T-helper 2 cell treated with Interferon-gamma antibody and Interleukin-4, amounts not matched to agents 100 ng/mL and 5 ng/mL, for 36 hours (primary cell): ENCODE measurements at regions not wholly inside any gene's neighbourhood (a gene's known extent, or its start where the extent isn't known, plus 50 kb on each side); places are given as distances from the start of the nearest gene placed in this dataset.
"Not testable (repeated sequence)": the region's sequence is repeated elsewhere in the genome, so short reads cannot be mapped to it uniquely, and the experiment has no call there.

ENCODE experiments used
- intact Hi-C: fragments of 100-400 bp; cut with micrococcal nuclease; formaldehyde crosslinking; loops from one replicate; pipeline ENCODE4 v1.15.1; 2023

DNA sequence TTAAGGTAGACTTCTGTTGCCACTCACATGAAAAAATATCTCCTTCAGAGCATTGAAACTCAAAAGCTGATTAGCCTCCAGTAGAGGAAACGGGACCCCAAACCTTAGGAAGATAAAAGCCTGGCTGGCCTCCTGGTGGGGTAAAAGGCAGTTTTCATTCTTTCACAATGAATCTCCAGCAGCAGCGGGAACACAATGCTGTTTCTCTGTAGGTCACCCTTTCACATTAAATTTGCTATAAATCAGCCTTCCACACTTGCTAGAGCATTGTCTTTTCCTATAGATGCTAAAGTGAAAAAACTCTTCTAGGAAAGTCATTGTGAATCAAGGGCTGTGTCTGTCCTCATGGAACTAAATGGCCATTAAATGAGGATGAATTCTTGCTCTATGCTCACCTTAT lies 207.3 kb upstream of the MAGEB2 start:
- intact Hi-C loops: no loop called here

DNA sequence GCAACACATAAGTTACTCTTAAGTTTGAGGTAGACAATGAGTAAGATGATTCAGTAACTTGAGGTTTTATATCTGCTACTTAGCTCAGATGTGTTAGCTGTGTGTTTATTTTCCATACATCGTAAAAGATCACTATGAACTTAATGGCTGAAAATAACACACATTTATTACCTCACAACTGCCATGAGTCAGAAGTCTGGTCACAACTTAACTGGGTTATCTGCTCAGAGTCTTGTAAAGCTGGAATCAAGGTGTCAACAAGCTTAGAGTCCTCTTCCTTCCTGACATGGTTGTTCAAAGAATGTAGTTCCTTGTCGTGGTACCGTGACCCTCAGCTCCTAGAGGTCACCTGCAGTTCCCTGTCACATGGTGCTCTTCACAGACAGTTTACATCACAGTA lies 204.9 kb upstream of the MAGEB2 start:
- intact Hi-C loops: no loop called here

DNA sequence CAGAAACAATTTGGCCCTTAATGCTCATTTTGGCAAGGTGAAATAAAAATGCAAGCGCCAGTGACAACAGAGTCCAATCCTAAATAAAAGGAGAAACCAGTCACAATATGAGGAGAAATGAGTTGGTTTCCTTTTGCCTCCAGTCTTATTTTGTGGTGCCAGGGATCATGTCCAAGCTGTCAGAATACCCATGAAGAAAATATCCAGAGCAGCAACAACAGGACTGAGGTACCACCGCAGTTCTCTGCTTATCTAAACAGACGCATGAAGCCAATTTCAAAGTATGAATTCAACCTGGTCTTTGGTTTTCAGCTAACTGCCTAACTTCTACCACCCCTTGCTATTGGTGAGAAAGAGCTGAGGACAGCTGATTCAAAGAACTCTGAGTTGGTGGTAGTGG lies 199.9 kb upstream of the MAGEB2 start:
- intact Hi-C loops: no loop called here

DNA sequence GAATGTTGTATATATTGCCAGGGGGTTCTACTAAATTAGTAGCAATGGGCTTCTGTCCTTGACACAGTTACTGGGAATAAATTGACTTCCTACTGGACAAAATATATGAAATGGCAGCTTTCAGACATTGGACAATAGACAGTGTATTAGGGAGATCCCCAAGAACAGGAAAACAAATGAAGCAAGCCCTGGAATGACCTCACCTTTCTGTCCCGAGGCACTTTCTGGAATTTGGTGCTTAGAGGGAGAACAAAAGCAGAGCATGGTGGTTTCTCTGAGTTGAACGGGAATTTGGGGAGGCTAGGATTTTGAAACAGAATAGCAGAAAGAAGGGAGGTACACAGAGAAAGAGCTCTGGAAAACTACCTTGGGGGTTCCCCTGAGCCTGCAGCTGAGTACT lies 187.7 kb upstream of the MAGEB2 start:
- intact Hi-C loops: no loop called here

DNA sequence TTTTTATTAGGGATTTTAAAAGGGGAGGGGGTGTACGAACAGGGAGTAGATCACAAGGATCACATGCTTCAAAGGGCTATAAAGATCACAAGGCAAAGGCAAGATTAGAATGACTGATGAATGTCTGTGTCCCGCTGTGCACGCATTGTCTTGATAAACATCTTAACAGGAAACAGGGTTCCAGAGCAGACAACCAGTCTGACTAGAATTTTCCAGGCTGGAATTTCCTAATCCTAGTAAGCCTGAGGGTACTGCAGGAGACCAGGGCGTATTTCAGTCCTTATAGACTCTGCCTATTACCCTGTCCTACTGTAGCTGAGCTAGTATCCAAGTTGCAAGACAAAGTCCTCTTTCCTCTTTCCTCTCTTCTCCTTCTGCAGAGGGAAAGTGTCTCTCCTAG lies 179.0 kb upstream of the MAGEB2 start:
- intact Hi-C loops: not testable (repeated sequence)

DNA sequence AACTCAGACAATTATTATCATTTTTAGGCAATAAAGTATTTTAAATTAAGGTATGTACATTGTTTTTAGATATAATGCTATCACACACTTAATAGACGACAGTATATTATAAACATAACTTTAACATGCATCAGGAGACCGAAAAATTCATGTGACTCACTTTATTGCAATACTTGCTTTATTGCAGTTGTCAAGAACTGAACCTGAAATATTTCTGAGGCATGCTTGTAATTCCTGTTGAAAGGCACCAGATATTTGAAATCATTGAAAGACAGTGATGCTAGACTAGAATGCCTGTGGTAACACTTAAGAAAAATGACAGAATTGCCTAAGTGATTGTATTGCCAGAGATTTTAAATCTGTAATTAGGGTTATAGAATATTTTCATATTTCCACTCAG lies 175.6 kb upstream of the MAGEB2 start:
- intact Hi-C loops: no loop called here

DNA sequence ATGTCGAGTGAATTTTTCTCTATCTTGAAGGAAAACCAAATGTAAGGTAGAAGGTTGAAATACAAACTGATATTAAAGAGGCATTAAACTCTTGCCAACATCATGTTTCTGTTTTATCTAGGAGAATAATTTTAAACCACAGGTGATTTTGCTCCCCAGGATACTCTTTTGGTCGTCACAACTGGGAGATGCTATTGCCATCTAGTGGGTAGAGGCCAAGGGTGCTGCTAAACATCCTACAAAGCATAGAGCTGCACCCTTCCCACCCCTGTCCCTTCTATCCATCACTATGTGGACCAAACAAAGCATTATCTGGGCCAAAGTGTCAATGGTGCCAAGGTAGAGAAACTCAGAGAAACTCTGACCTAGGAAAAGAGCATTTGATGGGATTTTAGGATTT lies 154.6 kb upstream of the MAGEB2 start:
- intact Hi-C loops: no loop called here

DNA sequence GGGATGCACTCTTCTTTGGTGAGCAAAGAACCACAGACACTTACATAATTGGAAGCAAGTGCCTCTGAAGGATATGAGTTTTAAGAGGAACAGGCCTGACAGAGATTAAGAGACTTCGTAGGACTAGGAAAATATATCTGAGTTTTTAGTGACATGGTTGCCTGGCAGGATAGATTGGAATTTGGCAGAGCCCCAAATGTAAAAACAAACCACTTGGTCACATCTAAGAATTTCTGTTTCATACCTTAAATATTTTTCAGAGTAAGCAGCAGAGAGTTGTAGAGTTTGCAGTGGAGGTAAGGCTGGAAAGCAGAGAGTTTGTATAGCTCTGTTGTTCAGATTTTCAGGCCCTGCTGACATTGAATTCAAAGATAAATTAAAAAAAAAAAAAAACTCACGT lies 150.1 kb upstream of the MAGEB2 start:
- intact Hi-C loops: no loop called here

DNA sequence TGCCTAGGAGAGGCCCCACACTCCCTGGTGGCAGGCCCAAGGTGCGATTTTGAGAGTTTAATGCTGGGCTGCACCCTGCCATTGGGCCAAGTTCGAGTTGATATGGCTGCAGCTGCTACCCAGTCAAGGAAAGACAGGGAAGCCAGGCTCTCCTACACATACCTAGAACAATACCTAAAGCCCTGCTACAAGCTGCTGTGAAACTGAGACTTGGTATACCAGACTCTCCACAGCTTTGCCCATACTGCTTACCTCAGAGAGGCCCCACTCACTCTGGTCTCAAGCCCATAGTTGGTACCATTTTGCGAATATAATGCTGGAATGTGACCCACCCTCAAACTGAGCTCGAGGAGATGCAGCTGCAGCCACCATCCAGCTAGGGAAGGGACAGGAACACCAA lies 147.7 kb upstream of the MAGEB2 start:
- intact Hi-C loops: no loop called here

DNA sequence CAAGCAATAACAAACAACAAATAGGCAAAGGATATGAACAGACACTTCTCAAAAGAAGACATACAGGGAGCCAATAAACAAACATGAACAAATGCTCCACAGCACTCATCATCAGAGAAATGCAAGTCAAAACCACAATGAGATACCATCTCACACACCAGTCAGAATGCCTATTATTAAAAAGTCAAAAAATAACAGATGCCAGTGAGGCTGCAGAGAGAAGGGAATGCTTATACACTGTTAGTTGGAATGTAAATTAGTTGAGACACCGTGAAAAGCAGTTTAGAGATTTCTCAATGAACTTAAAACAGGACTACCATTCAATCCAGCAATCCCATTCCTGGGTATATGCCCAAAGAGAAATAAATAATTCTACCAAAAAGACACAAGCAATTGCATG lies 129.8 kb upstream of the MAGEB2 start:
- intact Hi-C loops: no loop called here

DNA sequence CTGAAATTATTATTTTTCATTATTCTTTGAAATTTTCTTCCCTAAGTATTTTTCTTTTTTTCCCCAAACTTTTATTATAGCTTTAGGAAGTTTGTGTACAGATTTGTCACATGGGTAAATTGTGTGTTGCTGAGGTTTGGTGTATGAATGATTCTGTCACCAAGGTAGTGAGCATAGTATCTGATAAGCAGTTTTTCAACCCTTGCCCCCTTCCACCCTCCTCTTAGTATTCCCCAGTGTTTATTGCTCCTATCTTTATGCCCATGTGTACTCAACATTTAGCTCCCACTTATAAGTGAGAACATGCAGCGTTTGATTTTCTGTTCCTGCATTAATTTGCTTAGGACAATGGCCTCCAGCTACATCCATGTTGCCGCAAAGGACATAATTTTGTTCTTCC lies 103.9 kb upstream of the MAGEB2 start:
- intact Hi-C loops: no loop called here

DNA sequence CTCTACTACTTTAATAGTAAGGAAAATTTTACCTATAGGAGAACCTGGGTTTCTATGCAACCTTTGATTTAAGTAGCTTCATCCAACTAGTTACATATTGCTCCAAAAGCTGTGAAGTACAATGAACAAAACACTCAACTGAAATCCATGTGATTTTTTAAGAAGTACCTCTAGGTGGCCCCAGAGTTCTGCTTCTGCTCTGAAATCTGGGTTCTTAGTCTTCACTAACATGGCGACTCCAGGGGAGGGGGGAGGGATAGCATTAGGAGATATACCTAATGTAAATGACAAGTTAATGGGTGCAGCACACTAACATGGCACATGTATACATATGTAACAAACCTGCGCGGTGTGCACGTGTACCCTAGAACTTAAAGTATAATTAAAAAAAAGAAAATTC lies 73.4 kb upstream of the MAGEB2 start:
- intact Hi-C loops: loop anchor here (5.0 kb wide), 1 partner anchor 360 kb away; no protein-coding TSS in a partner anchor

DNA sequence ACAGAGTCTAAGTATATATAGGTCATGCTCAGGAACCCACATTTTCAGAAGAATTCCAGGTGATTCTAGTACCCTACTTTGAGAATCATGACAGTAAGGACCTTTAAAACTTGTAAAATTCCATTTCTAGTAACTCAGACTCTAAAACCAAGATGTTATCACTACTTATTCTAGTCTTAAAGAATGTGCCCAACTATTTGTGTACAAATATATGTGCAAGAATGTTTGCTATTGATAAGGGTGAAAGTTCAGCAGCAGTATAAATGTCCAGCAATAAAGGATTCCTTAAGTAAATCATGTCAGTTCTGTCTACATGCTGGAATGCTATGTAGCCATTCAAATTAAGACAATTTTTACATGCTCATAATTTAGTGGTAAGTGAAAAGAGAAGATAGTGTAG lies 71.1 kb upstream of the MAGEB2 start:
- intact Hi-C loops: loop anchor here (5.0 kb wide), 1 partner anchor 358 kb away; no protein-coding TSS in a partner anchor

DNA sequence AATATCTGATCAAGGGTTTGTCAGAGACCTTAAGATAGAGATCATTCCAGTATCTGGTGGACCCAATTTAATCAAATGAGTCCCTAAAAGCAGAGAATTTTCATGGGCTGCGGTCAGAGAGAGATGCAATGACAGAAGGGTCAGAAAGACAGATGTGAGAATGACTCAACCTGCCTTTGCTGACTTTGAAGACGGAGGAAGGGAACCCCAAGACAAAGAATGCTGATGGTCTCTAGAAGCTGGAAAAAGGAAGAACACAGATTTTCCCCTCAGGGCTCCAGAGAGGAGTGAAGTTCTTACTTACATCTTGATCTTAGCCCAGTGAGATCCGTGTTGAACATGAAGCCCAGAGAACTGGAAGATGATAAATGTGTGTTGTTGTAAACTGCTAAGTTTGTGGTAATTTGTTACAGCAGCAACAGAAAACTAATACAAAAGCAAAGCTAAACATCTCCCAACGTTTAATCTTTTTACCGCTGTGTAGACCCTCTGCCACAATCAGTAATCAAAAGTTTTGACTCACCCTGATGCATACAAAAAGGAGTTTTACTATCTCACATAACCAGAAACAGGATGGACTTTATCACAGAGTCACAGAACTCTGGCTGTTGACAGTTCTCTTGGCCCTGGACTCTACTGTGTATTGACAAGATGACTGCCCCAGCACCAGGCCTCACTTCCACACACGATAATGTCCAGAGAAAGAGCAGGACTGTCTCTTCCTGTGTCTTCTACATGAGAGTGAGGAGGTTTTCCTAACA lies 70.2 kb upstream of the MAGEB2 start:
- intact Hi-C loops: loop anchor here (5.0 kb wide), 1 partner anchor 357 kb away; no protein-coding TSS in a partner anchor

DNA sequence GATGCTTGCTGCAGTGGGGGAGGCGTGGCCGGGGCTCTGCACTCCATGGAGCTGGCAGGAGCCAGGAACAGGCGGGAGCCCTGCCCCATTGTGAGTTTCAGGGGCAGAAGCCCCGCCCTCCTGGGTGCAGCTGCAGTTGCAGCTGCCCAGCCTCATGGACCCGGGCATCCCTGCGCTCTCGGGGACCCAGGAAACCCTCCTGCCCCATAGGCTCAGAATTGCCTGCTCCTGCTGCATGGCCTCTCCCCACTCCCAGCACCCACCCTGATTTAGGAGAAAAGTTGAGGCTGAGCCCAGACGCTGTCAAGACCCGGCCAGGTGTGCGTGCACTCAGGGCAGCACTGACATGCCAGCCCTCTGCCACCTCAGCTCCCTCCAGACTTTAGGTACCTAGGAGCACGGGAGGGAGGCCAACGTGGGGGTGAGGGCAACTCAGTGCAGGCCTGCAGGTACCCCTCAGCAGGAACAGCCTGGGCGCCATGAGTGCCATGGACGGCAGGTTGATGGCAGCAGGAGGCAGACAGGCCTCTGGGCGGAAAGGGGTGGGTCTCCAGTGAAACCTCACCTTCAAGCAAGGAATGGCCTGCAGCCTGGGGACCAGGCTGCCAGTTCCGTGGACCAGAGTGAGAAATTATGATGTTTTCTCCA lies 67.2 kb upstream of the MAGEB2 start:
- intact Hi-C loops: no loop called here

DNA sequence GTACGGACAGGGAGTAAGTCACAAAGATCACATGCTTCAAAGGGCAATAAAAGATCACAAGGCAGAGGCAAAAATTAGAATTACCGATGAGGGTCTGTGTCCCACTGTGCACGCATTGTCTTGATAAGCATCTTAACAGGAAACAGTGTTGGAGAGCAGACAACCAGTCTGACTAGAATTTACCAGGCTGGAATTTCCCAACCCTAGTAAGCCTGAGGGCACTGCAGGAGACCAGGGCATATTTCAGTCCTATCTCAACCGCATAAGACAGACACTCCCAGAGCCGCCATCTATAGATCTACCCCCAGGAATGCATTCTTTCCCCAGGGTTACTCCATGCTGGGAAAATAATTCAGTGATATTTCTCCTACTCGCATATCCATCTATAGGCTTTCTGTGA lies 66.2 kb upstream of the MAGEB2 start:
- intact Hi-C loops: not testable (repeated sequence)

DNA sequence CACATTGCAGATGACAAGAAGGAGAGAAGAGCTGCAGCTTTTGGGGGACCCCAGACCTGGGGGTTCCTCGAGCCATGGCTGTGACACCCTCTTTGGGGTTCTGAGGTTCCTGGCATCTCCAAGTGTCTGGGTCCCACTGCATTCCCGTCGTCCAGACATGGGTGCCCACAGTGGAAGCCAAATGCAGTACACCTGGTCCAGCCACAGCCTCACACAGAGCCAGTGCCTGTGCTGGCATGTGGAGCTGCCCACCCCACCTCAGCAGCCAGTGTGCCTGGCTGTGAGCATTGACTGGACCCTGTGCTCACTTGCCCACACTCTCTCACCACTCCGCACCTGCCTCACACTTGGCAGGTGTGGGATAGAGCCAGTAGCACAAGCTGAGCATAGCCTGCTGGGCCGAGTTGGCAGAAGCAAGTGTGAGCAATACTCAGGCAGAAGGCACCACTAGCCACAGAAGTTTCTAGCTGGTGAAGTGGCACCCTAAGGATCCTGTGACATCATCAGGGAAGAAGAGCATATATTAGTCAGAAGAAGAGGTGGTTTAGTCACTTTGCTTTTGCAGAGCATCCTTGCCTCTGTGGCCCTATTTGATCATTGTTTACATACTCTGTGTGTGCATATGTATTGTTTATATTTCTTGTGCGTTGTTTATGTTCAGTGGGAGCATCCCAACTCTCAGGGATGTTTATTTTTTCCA lies 65.0 kb upstream of the MAGEB2 start:
- intact Hi-C loops: no loop called here

DNA sequence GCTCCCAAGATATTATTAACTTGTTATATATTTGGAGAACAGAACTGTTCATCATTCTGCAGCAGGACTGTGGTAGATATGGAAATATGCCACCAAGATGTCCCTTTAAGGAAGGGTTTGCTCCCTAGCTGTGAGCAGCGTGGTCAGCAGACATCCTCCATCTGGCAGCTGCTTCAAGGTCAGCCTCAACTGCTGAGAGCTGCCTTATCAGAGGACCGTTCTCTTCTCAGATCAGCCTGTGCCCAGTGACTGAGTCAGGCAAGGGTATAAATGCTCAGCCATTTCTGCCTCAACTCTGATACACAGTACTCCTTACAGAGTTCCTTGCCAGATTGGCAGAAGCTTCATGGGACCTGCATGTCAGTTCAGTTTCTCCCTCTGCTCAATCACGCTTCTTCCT lies 63.4 kb upstream of the MAGEB2 start:
- intact Hi-C loops: no loop called here

DNA sequence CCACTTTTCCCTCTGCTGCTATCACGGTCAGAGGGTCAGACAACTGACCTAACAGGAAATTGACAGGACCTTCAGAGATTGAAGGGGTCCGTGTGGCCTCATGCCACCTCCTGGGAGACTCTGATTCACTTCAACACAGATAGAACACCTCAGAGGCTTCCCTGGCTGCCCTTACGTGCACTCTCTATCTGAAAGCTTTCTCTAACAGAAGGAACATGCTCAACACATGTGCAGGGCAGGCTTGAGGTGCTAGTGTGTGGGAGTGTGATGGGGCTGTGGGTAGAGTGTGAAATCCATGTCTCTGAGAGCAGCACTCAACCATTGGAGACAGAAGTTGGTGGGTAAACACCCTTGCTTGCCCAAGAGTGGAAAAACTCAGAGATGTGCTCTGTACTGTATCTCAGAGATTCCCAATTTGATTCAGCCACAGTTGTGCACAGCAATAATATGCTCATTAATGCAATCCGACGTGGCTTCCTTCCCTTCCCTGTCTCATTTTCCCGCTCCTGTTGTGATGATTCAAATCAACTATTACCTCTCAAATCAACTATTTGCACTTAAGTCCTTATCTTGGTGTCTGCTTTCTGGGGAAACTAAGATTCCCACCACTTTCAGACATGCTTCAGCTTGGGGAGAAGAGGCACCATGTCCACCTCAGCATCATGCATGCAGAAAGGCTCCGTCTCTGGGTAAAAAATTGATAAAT lies 62.0 kb upstream of the MAGEB2 start:
- intact Hi-C loops: no loop called here

DNA sequence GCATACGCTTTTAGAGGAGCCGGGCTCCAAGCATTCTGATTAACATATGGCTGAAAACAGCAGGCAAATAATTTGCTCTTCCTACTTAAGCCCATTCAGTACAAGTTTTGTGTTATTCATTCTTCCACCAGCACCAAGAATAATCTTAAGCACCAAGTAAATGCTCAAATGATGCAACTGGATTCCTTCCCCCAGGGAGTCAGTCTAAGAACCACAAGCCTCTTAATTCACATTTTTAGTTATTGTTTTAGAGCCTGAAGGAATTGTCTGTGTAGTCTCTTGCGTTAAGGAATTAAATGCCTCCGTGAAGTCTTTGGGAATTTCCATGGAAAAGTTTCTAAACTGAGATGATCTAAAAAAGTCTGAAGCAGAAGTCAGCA lies 61.5 kb upstream of the MAGEB2 start:
- intact Hi-C loops: no loop called here

DNA sequence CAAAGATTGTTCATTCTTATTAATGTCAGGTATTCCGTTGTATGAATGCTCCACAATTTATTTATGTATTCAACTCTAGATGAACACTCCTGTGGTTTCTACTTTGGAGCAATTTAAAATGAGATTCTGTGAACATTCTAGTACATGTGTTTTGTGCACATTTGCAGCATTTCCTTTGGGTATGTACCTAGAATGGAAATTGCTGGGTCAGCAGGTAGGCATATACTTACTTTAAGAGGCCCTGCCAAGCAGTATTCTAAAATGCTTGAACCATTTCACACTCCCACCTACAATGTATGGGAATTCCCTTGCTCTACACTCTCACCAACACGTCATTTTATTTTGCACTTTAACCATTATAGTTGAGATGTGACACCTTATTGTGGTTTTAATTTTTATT lies 59.4 kb upstream of the MAGEB2 start:
- intact Hi-C loops: no loop called here
